Endodermal cell (in vitro differentiated cells): ENCODE measurements at regions not wholly inside any gene's neighbourhood (a gene's known extent, or its start where the extent isn't known, plus 50 kb on each side); places are given as distances from the start of the nearest gene placed in this dataset.

Experiments
- DNase-seq: peaks from one replicate; pipeline ENCODE4 v3.0.0-alpha.2; 2017
- H3K27ac ChIP-seq: 2 replicates; pipeline ENCODE4 v1.5.1; 2013; ENCODE audit warnings: mild to moderate bottlenecking, low read depth, low read length, moderate library complexity
- H3K27me3 ChIP-seq: 2 replicates; pipeline ENCODE4 v1.6.1; 2013; ENCODE audit warnings: mild to moderate bottlenecking, low read length, moderate library complexity; ENCODE audit not compliant: insufficient read depth, control insufficient read depth, poor library complexity, severe bottlenecking
- H3K36me3 ChIP-seq: 2 replicates; pipeline ENCODE4 v1.7.0; 2013; ENCODE audit warnings: mild to moderate bottlenecking, low read length, moderate library complexity; ENCODE audit not compliant: control insufficient read depth, insufficient read depth
- H3K4me1 ChIP-seq: one replicate; pipeline ENCODE4 v1.7.0; 2013; ENCODE audit warnings: low read length; ENCODE audit not compliant: control insufficient read depth, insufficient read depth
- H3K4me3 ChIP-seq: 2 replicates; pipeline ENCODE4 v1.5.1; 2013; ENCODE audit warnings: mild to moderate bottlenecking, low read length, moderate library complexity
- H3K9ac ChIP-seq: 2 replicates; pipeline ENCODE4 v1.6.1; 2013; ENCODE audit warnings: mild to moderate bottlenecking, low read length, moderate library complexity; ENCODE audit not compliant: poor library complexity, severe bottlenecking; ENCODE audit errors: extremely low read depth
- H3K9me3 ChIP-seq: 2 replicates; pipeline ENCODE4 v1.6.1; 2013; ENCODE audit warnings: mild to moderate bottlenecking, low read length, moderate library complexity; ENCODE audit not compliant: control insufficient read depth
- H3K27ac Mint-ChIP-seq: 2 replicates; pipeline ENCODE4 v1.8.0; 2020; ENCODE audit warnings: mixed read lengths
- H3K27me3 Mint-ChIP-seq: 2 replicates; pipeline ENCODE4 v1.8.0; 2021; ENCODE audit warnings: mild to moderate bottlenecking, mixed read lengths; ENCODE audit not compliant: insufficient read depth
- H3K36me3 Mint-ChIP-seq: 2 replicates; pipeline ENCODE4 v1.8.0; 2020; ENCODE audit warnings: low read depth, mixed read lengths
- H3K4me1 Mint-ChIP-seq: 2 replicates; pipeline ENCODE4 v1.8.0; 2020; ENCODE audit warnings: mixed read lengths
- H3K4me3 Mint-ChIP-seq: 2 replicates; pipeline ENCODE4 v1.8.0; 2020; ENCODE audit warnings: mild to moderate bottlenecking, moderate library complexity, mixed read lengths
- H3K9me3 Mint-ChIP-seq: 2 replicates; pipeline ENCODE4 v1.8.0; 2020; ENCODE audit warnings: mild to moderate bottlenecking, mixed read lengths
- CTCF ChIP-seq: fragments of 200-600 bp; sonication (generic); conservative IDR thresholded peaks from 2 replicates; pipeline ENCODE4 v1.5.0; 2021; ENCODE audit warnings: antibody characterized with exemption, mild to moderate bottlenecking
- WGBS, 2 experiments: methylation state at CpG; one replicate each; pipeline versions ENCODE4 v1.1.5 to v1.1.7; 2013; ENCODE audit warnings: missing lambda C conversion rate in 2 of 2, mixed read lengths in 1 of 2; ENCODE audit not compliant: insufficient coverage in 1 of 2, insufficient read length in 1 of 2; 5-methylcytosine and 5-hydroxymethylcytosine counted together

GRCh38 chr5:120396186-120396585, 67.9 kb upstream of the PRR16 start:
- Histone ChIP-seq H3K4me3 (no peak overlapping the region), H3K36me3 (no peaks in the 10 kb centered on the region), H3K27me3 (no peaks in the 10 kb centered on the region), H3K9ac (no peak overlapping the region), H3K9me3 (peaks cover 22% of the 10 kb centered on the region), H3K4me1 (no peaks in the 10 kb centered on the region), H3K27ac (no peak overlapping the region)
- Mint-ChIP-seq H3K9me3 (peaks cover 22% of the 10 kb centered on the region), H3K4me1 (no peaks in the 10 kb centered on the region), H3K36me3 (no peaks in the 10 kb centered on the region), H3K27ac (no peak overlapping the region), H3K27me3 (no peaks in the 10 kb centered on the region), H3K4me3 (no peak overlapping the region)
- no peak for DNase-seq
- no peak for TF ChIP-seq CTCF

GRCh38 chr5:120400356-120400755, 63.7 kb upstream of the PRR16 start:
- Mint-ChIP-seq H3K4me1 (no peaks in the 10 kb centered on the region), H3K9me3 (peaks cover 25% of the 10 kb centered on the region), H3K27ac (no peak overlapping the region), H3K36me3 (no peaks in the 10 kb centered on the region), H3K4me3 (no peak overlapping the region), H3K27me3 (no peaks in the 10 kb centered on the region)
- Histone ChIP-seq H3K4me3 (peak overlapping the region; percentile 36), H3K27ac (no peak overlapping the region), H3K9ac (no peak overlapping the region), H3K27me3 (no peaks in the 10 kb centered on the region), H3K36me3 (no peaks in the 10 kb centered on the region), H3K4me1 (no peaks in the 10 kb centered on the region), H3K9me3 (peaks cover 28% of the 10 kb centered on the region)
- DNase-seq = no peak
- 80 to 97% methylated on average over 1 of the region's 1 CpG for WGBS, 2 experiments
- TF ChIP-seq CTCF = no peak

- Mint-ChIP-seq H3K4me3 (no peak overlapping the region), H3K36me3 (peaks cover 6% of the 10 kb centered on the region), H3K27me3 (no peaks in the 10 kb centered on the region), H3K9me3 (peaks cover 42% of the 10 kb centered on the region), H3K4me1 (peaks cover 8% of the 10 kb centered on the region), H3K27ac (no peak overlapping the region)
- Histone ChIP-seq H3K27ac (no peak overlapping the region), H3K27me3 (no peaks in the 10 kb centered on the region), H3K4me3 (no peak overlapping the region), H3K9me3 (peaks cover 42% of the 10 kb centered on the region), H3K4me1 (no peaks in the 10 kb centered on the region), H3K9ac (no peak overlapping the region), H3K36me3 (no peaks in the 10 kb centered on the region)
- TF ChIP-seq CTCF = no peak
- WGBS, 2 experiments = 93 to 100% methylated on average over 1 of the region's 2 CpGs
- no peak for DNase-seq
Measured at GRCh38 chr5:120402606-120403005, 61.5 kb upstream of the PRR16 start.
